Mesenchymal stem cell (in vitro differentiated cells and primary cell): ENCODE measurements at regions not wholly inside any gene's neighbourhood (a gene's known extent, or its start where the extent isn't known, plus 50 kb on each side); places are given as distances from the start of the nearest gene placed in this dataset.

Source experiments
- DNase-seq: peaks from one replicate; pipeline ENCODE4 v3.0.0-alpha.2; 2013
- H2AFZ ChIP-seq: one replicate; pipeline ENCODE4 v1.6.1; 2013; ENCODE audit warnings: low read depth, mild to moderate bottlenecking, control low read depth, inconsistent platforms, low read length, moderate library complexity
- H2AK5ac ChIP-seq: 2 replicates; pipeline ENCODE4 v1.6.1; 2013; ENCODE audit warnings: low read length, moderate library complexity, mild to moderate bottlenecking, inconsistent platforms; ENCODE audit not compliant: severe bottlenecking
- H2BK120ac ChIP-seq: one replicate; pipeline ENCODE4 v1.6.1; 2013; ENCODE audit warnings: low read depth, mild to moderate bottlenecking, inconsistent platforms, low read length, moderate library complexity
- H2BK12ac ChIP-seq, 2 experiments: one replicate each; pipeline ENCODE4 v1.6.1; 2013; ENCODE audit warnings: inconsistent platforms in 2 of 2, low read length in 2 of 2, mild to moderate bottlenecking in 2 of 2, moderate library complexity in 2 of 2, control low read depth in 1 of 2
- H2BK15ac ChIP-seq: one replicate; pipeline ENCODE4 v1.6.1; 2013; ENCODE audit warnings: mild to moderate bottlenecking, low read depth, inconsistent platforms; ENCODE audit not compliant: poor library complexity, severe bottlenecking
- H2BK5ac ChIP-seq: 2 replicates; pipeline ENCODE4 v1.6.1; 2013; ENCODE audit warnings: low read depth, mild to moderate bottlenecking, low read length, control low read depth, inconsistent platforms; ENCODE audit not compliant: poor library complexity, severe bottlenecking
- H3K14ac ChIP-seq, 2 experiments: one replicate each; pipeline ENCODE4 v1.6.1; 2013; ENCODE audit warnings: inconsistent platforms in 2 of 2, low read length in 2 of 2, control low read depth in 1 of 2, mild to moderate bottlenecking in 1 of 2, moderate library complexity in 1 of 2
- H3K18ac ChIP-seq, 2 experiments: one replicate each; pipeline ENCODE4 v1.6.1; 2013; ENCODE audit warnings: inconsistent platforms in 2 of 2, low read length in 2 of 2, control low read depth in 1 of 2, low read depth in 1 of 2, mild to moderate bottlenecking in 1 of 2
- H3K23ac ChIP-seq, 2 experiments: one replicate each; pipeline ENCODE4 v1.6.1; 2013; ENCODE audit warnings: inconsistent platforms in 2 of 2, low read length in 2 of 2, mild to moderate bottlenecking in 2 of 2, moderate library complexity in 2 of 2, control low read depth in 1 of 2
- H3K27ac ChIP-seq: 2 replicates; pipeline ENCODE4 v1.5.1; 2013; ENCODE audit warnings: mild to moderate bottlenecking, moderate library complexity, low read length, control low read depth, inconsistent platforms; ENCODE audit not compliant: poor library complexity, severe bottlenecking
- H3K27me3 ChIP-seq, 2 experiments: 2 replicates each; pipeline versions ENCODE4 v1.6.1 to v1.7.0; 2013; ENCODE audit warnings: low read length in 2 of 2, mild to moderate bottlenecking in 2 of 2, moderate library complexity in 2 of 2, control low read depth in 1 of 2, inconsistent platforms in 1 of 2; ENCODE audit not compliant: control insufficient read depth in 1 of 2, insufficient read depth in 1 of 2
- H3K36me3 ChIP-seq, 2 experiments: 2 replicates each; pipeline versions ENCODE4 v1.6.1 to v1.7.0; 2013; ENCODE audit warnings: low read length in 2 of 2, control low read depth in 1 of 2, inconsistent platforms in 1 of 2, low read depth in 1 of 2, mild to moderate bottlenecking in 1 of 2; ENCODE audit not compliant: insufficient read depth in 2 of 2, control insufficient read depth in 1 of 2
- H3K4ac ChIP-seq, 2 experiments: one replicate each; pipeline ENCODE4 v1.6.1; 2013; ENCODE audit warnings: inconsistent platforms in 2 of 2, low read length in 2 of 2, mild to moderate bottlenecking in 2 of 2, moderate library complexity in 2 of 2, control low read depth in 1 of 2, low read depth in 1 of 2
- H3K4me1 ChIP-seq: 2 replicates; pipeline ENCODE4 v1.6.1; 2013; ENCODE audit warnings: low read depth, low read length, control low read depth; ENCODE audit not compliant: control insufficient read depth, insufficient read depth
- H3K4me2 ChIP-seq: 2 replicates; pipeline ENCODE4 v1.6.1; 2013; ENCODE audit warnings: low read length, mild to moderate bottlenecking, inconsistent platforms; ENCODE audit not compliant: poor library complexity, severe bottlenecking
- H3K4me3 ChIP-seq, 2 experiments: 2 replicates each; pipeline versions ENCODE4 v1.5.1 to v1.7.0; 2013; ENCODE audit warnings: low read length in 2 of 2, mild to moderate bottlenecking in 2 of 2, control low read depth in 1 of 2, low read depth in 1 of 2; ENCODE audit not compliant: insufficient read depth in 1 of 2
- H3K79me1 ChIP-seq: replicated peaks from 2 replicates; pipeline ENCODE4 v1.6.1; 2013; ENCODE audit warnings: mild to moderate bottlenecking, control low read depth, low read length, inconsistent platforms; ENCODE audit not compliant: poor library complexity, severe bottlenecking
- H3K9ac ChIP-seq: 2 replicates; pipeline ENCODE4 v1.7.0; 2013; ENCODE audit warnings: mild to moderate bottlenecking, low read length, moderate library complexity
- H3K9me3 ChIP-seq: 2 replicates; pipeline ENCODE4 v1.7.0; 2013; ENCODE audit warnings: mild to moderate bottlenecking, low read length; ENCODE audit not compliant: control insufficient read depth
- H4K8ac ChIP-seq: one replicate; pipeline ENCODE4 v1.6.1; 2013; ENCODE audit warnings: inconsistent platforms, mild to moderate bottlenecking, low read length, moderate library complexity
- H4K91ac ChIP-seq: one replicate; pipeline ENCODE4 v1.6.1; 2013; ENCODE audit warnings: mild to moderate bottlenecking, low read length, inconsistent platforms
- WGBS: methylation state at CpG from one replicate; pipeline ENCODE4 v1.1.7; 2013; ENCODE audit warnings: mixed read lengths; 5-methylcytosine and 5-hydroxymethylcytosine counted together

- Histone ChIP-seq H2AFZ (no peak overlapping the region), H3K4me2 (no peak overlapping the region), H3K4me1 (no peaks in the 10 kb centered on the region), H3K36me3 (no peaks in the 10 kb centered on the region), H2BK120ac (no peak overlapping the region), H3K4me3 (no peak overlapping the region), H4K91ac (no peak overlapping the region), H3K27me3 (peaks cover 0 to 3% of the 10 kb centered on the region in 2 experiments), H2BK15ac (no peak overlapping the region), H3K23ac (no peak overlapping the region), H3K9me3 (peaks cover 17% of the 10 kb centered on the region), H3K14ac (no peak overlapping the region), H3K27ac (no peak overlapping the region), H3K18ac (no peak overlapping the region), H3K4ac (no peak overlapping the region), H2BK12ac (no peak overlapping the region), H4K8ac (no peak overlapping the region), H3K9ac (no peak overlapping the region), H2AK5ac (no peak overlapping the region), H2BK5ac (no peak overlapping the region), H3K79me1 (no peaks in the 10 kb centered on the region)
- no peak for DNase-seq
Observed at GRCh38 chr10:89879121-89879520, 177.7 kb downstream of the KIF20B start.

- Histone ChIP-seq H3K18ac (no peak overlapping the region), H2AFZ (no peak overlapping the region), H3K79me1 (no peaks in the 10 kb centered on the region), H2BK12ac (no peak overlapping the region), H3K27ac (no peak overlapping the region), H3K23ac (no peak overlapping the region), H3K36me3 (no peaks in the 10 kb centered on the region), H2BK15ac (no peak overlapping the region), H3K4me2 (no peak overlapping the region), H4K8ac (no peak overlapping the region), H2BK5ac (no peak overlapping the region), H4K91ac (no peak overlapping the region), H3K14ac (no peak overlapping the region), H2BK120ac (no peak overlapping the region), H3K27me3 (peaks cover 0 to 8% of the 10 kb centered on the region in 2 experiments), H3K4ac (no peak overlapping the region), H3K4me3 (no peak overlapping the region), H3K4me1 (no peaks in the 10 kb centered on the region), H3K9me3 (peaks cover 4% of the 10 kb centered on the region), H3K9ac (no peak overlapping the region), H2AK5ac (no peak overlapping the region)
- 75% methylated on average over 2 of the region's 4 CpGs for WGBS
- no peak for DNase-seq
Observed at GRCh38 chr10:89887406-89887805, 186.0 kb downstream of the KIF20B start.

GRCh38 chr10:89887830-89888229 is 186.4 kb downstream of the KIF20B start:
- H3K23ac ChIP-seq = no peak overlapping the region
- H4K91ac ChIP-seq = no peak overlapping the region
- H3K4me2 ChIP-seq = no peak overlapping the region
- no peaks in the 10 kb centered on the region for H3K4me1 ChIP-seq
- no peaks in the 10 kb centered on the region for H3K79me1 ChIP-seq
- no peak overlapping the region for H2BK5ac ChIP-seq
- no peak overlapping the region for H2BK12ac ChIP-seq
- H2AK5ac ChIP-seq = no peak overlapping the region
- WGBS = 89% methylated on average over 7 of the region's 7 CpGs
- no peak overlapping the region for H2BK15ac ChIP-seq
- H3K9me3 ChIP-seq = peaks cover 4% of the 10 kb centered on the region
- no peak overlapping the region for H3K4me3 ChIP-seq
- no peak overlapping the region for H3K4ac ChIP-seq
- no peak overlapping the region for H2AFZ ChIP-seq
- H3K36me3 ChIP-seq = no peaks in the 10 kb centered on the region
- no peak overlapping the region for H3K14ac ChIP-seq
- no peak overlapping the region for H3K18ac ChIP-seq
- no peak for DNase-seq
- no peak overlapping the region for H3K27ac ChIP-seq
- H3K9ac ChIP-seq = peak overlapping the region; percentile 24
- peak overlapping the region; percentile 42 for H4K8ac ChIP-seq
- no peak overlapping the region for H2BK120ac ChIP-seq
- peaks cover 0 to 8% of the 10 kb centered on the region in 2 experiments for H3K27me3 ChIP-seq

- Histone ChIP-seq H3K27me3 (peaks cover 0 to 8% of the 10 kb centered on the region in 2 experiments), H3K9me3 (peaks cover 2% of the 10 kb centered on the region), H3K4me3 (no peak overlapping the region), H3K18ac (no peak overlapping the region), H4K91ac (no peak overlapping the region), H3K4me1 (no peaks in the 10 kb centered on the region), H3K14ac (no peak overlapping the region), H3K23ac (no peak overlapping the region), H2AK5ac (no peak overlapping the region), H2BK120ac (no peak overlapping the region), H3K4me2 (no peak overlapping the region), H3K9ac (peak overlapping the region; percentile 24), H4K8ac (no peak overlapping the region), H2BK12ac (no peak overlapping the region), H3K27ac (no peak overlapping the region), H3K36me3 (no peaks in the 10 kb centered on the region), H3K79me1 (no peaks in the 10 kb centered on the region), H2AFZ (no peak overlapping the region), H2BK5ac (no peak overlapping the region), H3K4ac (no peak overlapping the region), H2BK15ac (no peak overlapping the region)
- DNase-seq = no peak
- WGBS = 80% methylated on average over 1 of the region's 1 CpG
Observed at GRCh38 chr10:89888321-89889070, 187.1 kb downstream of the KIF20B start.
